GM19328 (cell line): ENCODE measurements at regions not wholly inside any gene's neighbourhood (a gene's known extent, or its start where the extent isn't known, plus 50 kb on each side); places are given as distances from the start of the nearest gene placed in this dataset.

ENCODE experiments used
- ATAC-seq: cut with Tn5 transposase; IDR thresholded peaks from one replicate; pipeline ENCODE4 v1.9.1; 2021; ENCODE audit warnings: mild to moderate bottlenecking, moderate library complexity; ENCODE audit not compliant: unreplicated experiment

- ATAC-seq = no peak
Observed at GRCh38 chr6:67292169-67292568, 1342.9 kb upstream of the ADGRB3 start.

- no peak for ATAC-seq
Observed at GRCh38 chr6:67287566-67287965, 1347.5 kb upstream of the ADGRB3 start.

- ATAC-seq = no peak
Observed at GRCh38 chr6:67285770-67286495, 1349.1 kb upstream of the ADGRB3 start.

- ATAC-seq = no peak
Observed at GRCh38 chr6:67277312-67277711, 1357.8 kb upstream of the ADGRB3 start.

- ATAC-seq = no peak
Observed at GRCh38 chr6:67265996-67266921, 1368.8 kb upstream of the ADGRB3 start.

DNA sequence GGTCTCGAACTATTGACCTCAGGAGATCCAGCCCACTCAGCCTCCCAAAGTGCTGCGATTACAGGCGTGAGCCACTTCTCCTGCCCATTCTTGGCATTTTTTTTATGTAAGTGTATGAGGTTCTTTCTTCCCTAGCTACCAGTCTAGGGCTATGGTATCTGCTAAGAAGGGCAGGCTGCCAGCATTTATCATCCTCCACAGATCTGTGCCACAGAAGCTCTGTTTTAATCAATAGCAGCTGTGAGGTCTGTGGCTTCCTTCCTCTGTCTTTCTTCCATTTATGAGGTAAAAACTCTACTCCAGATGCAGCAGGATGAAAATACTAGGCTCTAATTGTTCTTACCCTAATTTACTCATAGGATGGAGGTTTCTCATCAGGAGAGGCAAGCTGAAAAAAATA is 1382.4 kb upstream of the ADGRB3 start:
- ATAC-seq = no peak

GRCh38 chr6:67248077-67248476 is 1387.0 kb upstream of the ADGRB3 start:
- ATAC-seq = no peak

GRCh38 chr6:67244037-67244436 is 1391.0 kb upstream of the ADGRB3 start:
- no peak for ATAC-seq

- ATAC-seq = no peak
Observed at GRCh38 chr6:67237277-67237676, 1397.8 kb upstream of the ADGRB3 start.

- ATAC-seq = no peak
Observed at GRCh38 chr6:67231092-67231491, 1404.0 kb upstream of the ADGRB3 start.

GRCh38 chr6:67224989-67225388 is 1410.1 kb upstream of the ADGRB3 start:
- ATAC-seq = no peak

DNA sequence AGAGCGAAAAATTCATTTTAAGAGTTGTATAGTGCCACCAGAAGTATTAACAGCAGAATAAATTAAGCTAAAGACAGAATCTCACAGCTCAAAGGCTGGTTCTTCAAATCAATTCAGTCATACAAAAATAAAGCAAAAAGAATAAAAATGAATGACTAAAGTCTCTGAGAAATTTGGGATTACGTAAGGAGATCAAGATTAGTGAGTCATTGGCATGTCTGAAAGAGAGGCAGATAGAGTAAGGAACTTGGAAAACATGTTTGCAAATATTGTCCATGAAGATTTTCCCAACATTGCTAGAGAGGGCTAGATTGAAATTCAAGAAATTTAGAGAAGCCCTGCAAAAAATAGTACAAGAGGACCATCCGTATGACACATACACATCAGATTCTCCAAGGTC is 1413.9 kb upstream of the ADGRB3 start:
- ATAC-seq = no peak

- ATAC-seq = no peak
Observed at GRCh38 chr6:67219346-67219745, 1415.7 kb upstream of the ADGRB3 start.

GRCh38 chr6:67212584-67212983 is 1422.5 kb upstream of the ADGRB3 start:
- no peak for ATAC-seq

DNA sequence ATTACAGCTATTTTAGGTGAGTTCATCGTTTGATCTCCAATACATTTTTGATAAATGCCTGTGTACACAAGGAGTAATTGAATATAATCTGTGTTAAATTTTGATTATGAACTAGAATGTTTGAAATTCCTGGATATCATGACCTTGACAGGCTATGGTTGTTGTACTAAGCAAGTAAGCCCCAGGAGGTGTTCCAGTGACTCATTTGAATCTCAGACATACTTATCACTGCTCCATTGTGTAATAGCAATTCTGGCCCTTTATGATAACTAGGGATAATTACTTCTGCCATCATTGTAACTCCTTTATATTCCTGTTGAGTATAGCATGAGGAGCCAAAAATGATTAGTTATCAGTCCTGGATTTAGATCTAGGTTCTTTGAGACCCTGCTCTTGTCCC is 1424.6 kb upstream of the ADGRB3 start:
- ATAC-seq = no peak

GRCh38 chr6:67201563-67201962 is 1433.5 kb upstream of the ADGRB3 start:
- no peak for ATAC-seq

DNA sequence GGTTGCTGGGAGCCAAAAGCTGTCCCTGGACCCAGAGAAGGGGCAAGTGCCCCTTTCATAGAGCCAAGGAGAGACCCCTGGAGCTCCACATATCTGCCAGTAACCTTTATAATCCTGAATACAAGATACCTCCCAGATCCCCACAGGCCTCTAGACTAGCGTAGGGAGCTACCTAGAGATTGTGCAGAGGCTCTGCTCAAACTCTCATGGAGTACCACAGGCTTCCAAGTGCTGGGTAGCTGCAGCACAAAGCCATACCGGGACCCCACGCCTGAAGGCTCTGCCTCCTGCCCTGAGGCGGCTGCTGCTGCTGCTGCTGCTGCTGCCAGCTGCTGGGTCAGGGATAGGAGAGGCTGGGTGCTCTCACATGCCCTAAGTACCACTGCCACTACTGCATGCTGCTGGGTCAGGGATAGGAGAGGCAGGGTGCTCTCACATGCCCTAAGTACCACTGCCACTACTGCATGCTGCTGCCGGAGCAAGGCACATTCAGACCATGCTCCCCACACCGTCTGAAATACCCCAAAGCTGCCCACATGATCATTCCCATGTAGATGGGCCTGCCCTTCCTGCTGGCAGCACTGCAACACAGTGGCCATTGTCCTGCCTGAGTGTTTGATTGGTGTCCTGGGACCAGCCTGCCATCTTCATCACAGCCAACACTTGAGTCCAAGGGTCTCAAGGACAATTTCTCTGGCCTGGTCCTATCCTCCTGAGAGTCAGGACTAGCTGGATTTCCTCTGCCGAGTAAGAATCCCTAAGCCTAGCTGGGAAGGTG is 1434.3 kb upstream of the ADGRB3 start:
- no peak for ATAC-seq

GRCh38 chr6:67199425-67199824 is 1435.7 kb upstream of the ADGRB3 start:
- ATAC-seq = no peak

- no peak for ATAC-seq
Observed at GRCh38 chr6:67190733-67191132, 1444.3 kb upstream of the ADGRB3 start.

GRCh38 chr6:67184405-67184804 is 1450.7 kb upstream of the ADGRB3 start:
- ATAC-seq = no peak

DNA sequence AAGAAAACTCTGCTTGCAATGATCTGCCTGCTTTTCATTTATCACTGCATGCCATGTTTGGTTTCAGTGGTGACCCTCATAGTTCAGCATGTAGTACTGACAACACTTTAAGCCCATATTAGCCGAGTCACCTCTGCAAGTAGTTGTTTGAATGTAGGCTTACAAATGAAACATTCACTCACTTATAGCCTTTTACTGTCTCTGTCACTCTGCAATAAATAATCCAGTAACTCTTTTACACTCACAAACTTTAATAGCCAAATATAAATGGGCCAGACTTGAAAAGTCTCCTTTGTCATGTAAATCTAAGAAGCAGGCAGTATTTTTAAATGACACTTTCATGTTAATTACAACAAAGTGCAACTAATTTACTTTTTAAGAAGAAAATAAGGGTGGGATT is 1460.0 kb upstream of the ADGRB3 start:
- no peak for ATAC-seq
